ENCODE measurements at regions not wholly inside any gene's neighbourhood (a gene's known extent, or its start where the extent isn't known, plus 50 kb on each side); places are given as distances from the start of the nearest gene placed in this dataset.

GRCh38 chr11:116452461-116452860 is 320.3 kb downstream of the BUD13 start:
- TF ChIP-seq CTCF (IDR thresholded peaks at IDR 0.05) (no peak), POLR2A (IDR thresholded peaks at IDR 0.05) (no peak)
